Activated CD4-positive, alpha-beta T cell treated with anti-CD3 and anti-CD28 coated beads, Interleukin-2, amount 50 U/mL, for 24 hours (primary cell): ENCODE measurements at regions not wholly inside any gene's neighbourhood (a gene's known extent, or its start where the extent isn't known, plus 50 kb on each side); places are given as distances from the start of the nearest gene placed in this dataset.

Experiments
- DNase-seq, 2 donors: peaks; one replicate each; pipeline ENCODE4 v3.0.0-alpha.2; 2020; ENCODE audit warnings: low read depth in 1 of 2, low spot score in 1 of 2

DNA sequence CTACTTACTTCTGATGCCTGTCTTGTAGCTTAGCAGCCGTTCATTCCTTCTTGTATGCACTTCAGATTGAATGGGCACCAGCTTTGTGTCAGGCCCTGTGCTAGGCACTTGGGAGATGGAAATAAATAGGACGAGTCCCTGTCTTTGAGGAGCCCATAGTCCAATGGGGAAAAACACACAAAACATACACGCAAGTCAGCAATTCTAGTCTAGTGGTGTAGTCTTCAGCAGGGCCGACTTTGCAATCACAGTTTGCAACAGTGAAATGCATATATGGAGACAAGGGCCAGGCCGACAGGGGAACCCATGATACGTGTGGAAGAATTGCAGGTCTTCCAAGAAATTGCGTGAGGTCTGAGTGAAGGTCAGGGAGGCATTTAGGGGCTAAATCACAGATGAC lies 262.6 kb downstream of the MAF start:
- DNase-seq: no peak

DNA sequence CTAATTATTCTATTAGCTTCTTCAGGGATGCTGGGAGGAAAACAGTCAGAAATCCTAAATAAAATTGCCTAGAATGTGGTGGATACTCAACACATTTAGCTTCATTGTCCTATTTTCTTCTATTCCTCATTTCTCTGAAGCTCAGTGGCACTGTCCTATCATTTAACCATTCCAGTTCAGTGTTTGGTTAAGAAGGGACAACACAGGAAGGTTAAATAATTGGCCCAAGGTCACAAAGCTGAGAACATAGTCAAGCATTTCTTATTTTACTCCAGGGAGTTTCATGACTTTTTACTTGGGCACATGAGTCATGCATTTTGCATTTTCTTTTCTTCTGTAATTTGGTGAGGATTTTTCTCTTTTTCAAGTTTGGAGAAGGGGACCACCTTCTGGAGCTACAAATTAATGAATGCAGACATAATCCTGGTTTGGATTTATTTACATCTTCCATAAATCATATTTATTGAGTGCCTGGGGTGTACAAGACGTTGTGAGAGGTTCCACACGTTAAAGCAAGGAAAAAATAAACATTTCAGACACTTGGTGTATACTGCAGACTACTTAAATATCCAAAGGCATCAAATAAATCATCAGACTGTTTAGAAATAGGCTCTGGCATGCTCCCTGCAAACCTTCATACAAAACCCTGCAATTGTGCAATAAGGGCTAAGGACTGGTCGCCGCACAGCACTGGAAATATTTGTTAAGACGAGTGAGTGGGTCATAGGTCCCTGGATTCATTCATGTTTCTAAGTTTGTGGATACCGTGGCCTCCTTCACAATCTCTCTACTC lies 263.9 kb downstream of the MAF start:
- DNase-seq: no peak

DNA sequence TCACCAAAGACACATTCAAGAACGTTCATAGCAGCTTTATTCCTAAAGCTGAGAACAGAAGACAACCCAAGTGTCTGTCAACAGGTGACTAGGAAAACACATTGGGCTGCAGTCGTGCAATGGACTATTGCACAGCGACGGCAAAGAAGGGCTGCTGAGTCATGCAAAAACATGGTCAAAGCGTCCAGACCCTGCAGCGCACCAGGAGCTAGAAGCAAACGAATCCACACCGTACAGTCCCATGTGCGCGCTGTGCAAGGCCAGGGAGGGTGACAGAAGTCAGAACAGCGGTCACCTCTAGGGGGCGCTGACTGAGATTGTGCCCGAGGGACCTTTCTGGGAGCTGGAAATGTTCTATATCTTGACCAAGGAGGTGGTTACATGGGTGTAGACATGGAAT lies 266.4 kb downstream of the MAF start:
- DNase-seq: peak in 1 of 2 donors; percentile 15

DNA sequence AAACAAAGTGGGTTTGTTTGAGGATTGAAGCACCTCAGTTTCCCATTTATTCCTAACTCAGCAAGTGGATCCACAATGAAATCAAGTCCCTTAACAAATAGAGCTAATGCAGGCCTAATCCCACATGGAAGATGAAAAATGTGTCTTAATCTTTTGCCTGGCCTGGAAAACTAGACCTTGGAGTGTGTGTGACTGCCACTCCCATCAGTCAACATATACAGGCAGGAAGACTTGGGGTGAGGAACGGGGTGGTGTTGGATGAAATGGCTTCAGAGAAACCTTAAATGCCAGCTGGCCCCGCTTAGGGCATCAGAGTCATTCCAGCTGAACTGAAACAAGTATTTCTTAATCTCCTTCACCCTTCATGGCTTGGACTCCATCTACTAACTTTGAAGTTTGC lies 269.5 kb downstream of the MAF start:
- DNase-seq: no peak

DNA sequence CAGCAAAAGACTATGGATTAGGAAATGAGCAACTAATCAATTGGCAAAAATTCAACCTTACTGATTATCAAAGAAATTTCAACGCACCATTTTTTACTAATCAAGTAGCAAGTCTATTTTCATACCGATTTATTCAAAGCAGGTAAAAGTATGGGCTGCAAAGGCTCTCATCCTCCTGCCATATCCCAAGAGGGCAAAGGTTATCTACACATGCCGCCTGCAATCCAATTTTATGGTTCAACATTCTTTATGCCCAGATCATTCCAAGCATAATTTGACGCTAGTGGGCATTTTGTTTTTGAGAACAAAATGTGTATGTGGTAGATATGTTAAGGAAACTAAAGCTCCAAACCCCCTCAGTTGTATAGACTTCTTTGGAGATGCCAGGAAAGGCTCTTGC lies 270.6 kb downstream of the MAF start:
- DNase-seq: no peak

DNA sequence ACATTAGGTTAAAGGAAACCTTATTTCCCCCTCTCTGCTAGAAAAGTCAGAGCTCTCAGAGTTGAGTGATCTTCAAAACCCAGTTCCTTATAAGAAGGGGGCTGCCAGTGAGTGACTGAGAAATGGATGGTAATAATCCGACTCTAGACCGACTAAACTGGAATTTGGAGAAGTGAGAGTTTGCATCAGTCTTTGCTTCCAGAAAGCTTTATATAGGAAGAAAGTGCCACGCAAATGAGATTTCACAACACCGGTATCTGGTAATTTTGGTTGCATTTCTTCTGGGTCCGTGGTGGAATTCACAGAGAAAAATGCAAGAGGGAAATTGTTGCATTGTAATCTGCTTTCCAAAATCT lies 271.4 kb downstream of the MAF start:
- no peak for DNase-seq

DNA sequence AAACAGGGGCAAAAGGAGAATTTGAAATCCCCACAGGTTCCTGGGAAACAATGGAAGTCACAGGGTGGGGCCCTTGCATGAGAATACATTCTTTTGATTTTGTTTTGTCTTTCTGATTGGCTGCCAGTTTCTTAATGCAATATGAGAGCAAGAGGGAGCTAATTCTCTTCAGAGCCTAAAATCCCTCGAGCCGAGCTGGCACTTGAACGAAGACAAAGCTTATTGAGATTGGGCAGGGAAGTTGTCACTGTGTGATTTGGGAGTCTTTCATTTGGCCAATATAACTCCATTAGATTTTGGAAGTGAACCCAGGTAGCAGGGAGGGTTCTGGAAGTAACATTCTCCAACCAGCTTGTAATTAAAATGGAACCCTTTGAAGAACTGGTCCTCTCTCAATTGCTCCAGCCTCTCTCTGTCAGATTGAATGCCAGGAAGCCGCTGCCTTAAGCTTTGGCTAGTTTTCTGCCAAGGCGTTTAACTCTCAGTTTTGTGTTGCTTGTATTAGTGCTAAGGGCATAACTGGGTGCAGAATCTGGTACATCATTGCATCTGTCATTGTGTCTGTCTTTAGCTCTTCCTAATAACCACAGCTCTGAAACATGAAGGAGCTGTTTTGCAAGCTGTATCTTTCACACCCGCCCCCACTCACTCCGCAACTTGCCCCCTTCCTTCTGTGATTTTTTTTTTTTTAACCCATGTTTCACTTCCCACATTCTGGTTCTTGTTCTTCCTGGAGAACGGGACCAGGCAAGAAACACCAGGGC lies 272.0 kb downstream of the MAF start:
- no peak for DNase-seq

DNA sequence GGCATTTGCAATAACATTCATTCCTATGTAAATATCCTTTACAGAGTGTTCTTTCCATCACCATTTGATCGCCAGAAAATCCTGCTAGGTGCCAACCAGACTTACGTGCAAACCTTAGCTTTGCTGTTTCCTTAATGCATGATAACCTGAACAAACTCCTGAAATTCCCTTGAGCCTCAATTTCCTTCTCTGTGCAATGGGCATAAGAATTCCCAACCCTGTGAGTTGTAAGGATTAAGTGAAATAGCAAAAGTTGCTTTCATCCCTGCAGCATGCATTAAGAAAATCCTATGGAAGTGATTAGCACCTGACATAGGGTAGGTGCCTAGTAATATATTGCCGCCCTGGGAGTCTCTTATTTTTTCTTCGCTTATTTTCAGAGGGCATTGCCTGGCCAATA lies 272.7 kb downstream of the MAF start:
- no peak for DNase-seq

DNA sequence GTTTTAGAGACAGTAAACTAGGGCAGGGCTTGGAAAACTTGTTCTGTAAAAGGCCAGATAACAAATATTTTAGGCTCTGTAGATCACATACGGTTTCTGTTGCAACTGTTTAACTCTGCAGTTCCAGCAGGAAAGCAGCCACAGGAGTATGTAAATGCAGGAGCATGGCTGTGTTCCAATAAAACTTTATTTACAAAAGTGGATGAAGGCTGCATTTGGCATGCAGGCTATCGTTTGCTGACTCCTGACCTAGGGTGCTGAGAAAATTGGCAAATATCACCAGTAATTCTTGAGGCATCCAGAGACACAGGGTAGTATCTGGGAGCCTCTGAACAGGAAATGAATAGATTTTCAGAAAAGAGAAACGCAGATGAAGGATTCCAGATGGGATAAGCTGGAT lies 274.0 kb downstream of the MAF start:
- no peak for DNase-seq

DNA sequence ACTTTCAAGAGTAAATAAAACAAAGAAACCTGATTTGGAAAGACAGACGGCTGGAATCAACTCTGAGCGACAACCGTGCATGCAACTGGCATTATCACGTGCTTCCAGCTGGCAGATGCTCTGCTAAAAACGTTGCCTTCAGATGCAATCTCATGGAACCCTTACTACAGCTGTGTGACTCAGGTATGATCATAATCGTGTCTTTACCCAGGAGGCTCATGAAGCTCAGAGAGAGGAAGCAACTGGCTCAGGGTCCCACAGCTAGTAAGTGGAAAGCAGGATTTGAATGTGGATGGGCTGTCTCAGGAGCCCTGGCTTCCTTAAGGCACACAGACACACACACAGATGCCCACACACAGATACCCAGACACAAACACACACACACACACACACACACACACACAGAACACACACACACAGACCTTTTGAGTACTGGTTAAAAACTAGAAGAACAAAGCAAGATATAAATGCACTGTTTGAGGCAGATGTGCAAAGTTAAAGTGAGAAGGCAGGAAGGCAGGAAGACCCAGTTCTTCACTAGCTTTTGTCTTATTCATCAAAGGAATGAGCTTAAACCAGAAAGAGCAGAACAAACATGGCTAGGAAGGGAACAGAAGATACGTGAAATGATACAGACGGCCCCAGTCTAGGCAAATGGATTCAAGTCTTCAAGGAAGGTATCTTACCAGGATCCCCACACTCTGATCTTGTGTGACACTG lies 275.2 kb downstream of the MAF start:
- DNase-seq: no peak

DNA sequence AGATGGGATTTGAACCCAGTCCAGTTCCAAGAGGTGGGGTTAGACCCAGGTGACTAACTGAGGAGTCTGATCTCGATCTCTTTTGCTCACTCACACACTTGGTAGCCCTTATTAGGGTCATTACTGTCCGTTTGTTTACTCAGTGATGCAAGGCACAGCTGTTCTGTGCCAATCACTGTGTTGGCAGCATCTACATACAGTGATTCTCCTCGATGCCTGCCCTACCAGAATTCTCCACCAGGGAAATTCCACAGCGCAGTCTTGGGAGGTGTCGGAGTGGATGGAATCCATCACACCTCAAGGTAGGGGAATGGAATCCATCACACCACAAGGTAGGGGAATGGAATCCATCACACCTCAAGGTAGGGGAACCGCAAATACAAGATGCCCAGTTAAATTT lies 279.6 kb downstream of the MAF start:
- no peak for DNase-seq

DNA sequence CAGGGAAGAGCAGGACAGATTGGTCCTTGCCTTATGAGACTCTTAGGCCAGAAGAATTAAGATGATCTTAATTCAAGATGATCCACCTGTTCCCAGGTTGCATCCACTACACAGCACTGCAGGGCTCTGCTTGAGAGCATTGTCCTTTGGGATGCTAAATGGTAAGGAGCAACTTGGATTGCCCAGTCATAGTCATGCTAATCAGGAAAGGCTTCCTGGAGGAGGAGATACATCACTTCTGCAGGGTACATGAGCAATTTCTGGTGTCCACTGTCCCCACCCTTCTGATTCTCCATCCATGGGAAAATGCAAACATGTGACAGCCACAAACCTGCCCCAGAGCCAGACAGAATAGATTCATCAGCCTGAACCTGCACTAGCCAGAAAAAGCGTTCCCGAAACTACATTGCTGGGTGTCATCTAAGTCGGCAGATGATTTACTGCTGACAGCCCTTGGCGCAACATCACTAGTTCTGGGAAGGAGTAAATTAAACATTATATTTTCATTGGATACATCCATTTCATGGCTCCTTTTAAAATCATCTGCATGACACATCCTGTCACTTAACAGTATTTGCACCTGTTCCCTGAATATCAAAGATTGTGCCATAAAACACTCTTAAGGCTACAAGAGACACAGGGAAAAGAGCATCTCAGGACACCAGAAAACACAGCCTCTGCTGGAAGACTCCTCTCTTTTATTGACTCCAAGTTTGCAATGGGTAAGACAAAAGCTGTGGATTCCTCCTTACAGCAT lies 282.2 kb downstream of the MAF start:
- no peak for DNase-seq

DNA sequence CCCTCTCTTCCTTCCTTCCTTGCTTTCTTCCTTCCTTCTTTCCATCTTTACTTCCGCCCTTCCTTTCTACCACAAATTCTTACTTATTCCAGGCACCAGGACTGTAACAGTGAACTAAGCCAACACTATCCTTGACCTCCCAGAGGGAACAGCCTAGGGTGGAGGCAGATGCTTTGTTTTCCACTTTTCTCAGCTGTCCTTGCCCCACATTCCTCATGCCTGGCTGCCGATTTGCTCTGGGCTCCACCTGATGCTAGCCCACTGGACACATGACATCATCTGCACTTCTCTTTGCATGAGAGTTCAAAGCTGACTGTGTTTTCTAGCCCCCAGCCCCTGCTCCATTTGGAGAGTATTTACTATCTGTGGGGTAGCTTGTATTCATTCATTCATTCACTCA lies 283.0 kb downstream of the MAF start:
- no peak for DNase-seq

DNA sequence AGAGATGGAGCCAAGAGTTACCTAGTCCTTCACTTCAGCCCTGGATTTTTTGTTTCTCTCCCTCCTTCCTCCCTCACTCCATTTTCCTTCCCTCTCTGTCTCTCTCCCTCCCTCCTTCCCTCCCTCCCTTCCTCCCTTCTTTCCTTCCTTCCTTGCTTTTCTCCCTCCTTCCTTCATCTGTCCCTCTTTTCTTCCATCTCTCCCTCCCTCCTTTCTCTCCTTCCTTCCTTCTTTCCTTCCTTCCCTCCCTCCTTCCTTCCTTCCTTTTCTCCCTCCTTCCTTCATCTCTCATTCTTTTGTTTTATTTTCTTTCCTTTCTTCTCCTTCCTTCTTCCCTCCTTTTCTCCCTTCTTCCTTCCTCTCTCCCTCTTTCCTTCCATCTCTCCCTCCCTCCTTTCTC lies 283.5 kb downstream of the MAF start:
- DNase-seq: no peak

DNA sequence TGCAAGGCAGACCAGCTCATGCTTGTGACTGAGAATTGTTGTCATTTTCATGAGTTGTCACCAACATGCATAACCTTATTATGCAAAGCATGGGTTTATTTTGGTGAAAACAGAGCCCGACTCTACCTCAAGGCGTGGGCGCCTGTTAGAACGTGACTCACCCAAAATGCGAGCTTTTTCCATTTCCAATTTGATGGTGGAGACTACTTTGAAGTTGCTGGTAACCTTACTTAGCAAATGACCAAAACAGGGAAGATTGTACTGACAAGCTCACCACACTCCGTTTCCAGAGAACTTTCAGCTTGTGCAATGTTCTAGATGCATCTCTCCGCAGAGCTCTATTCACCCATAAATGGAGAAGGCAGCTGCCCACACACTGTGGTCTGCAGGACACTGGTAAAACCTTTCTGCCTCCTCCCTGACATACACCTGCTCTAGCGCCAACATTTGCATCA lies 284.5 kb downstream of the MAF start:
- peak; percentile 26 to 70 for DNase-seq

DNA sequence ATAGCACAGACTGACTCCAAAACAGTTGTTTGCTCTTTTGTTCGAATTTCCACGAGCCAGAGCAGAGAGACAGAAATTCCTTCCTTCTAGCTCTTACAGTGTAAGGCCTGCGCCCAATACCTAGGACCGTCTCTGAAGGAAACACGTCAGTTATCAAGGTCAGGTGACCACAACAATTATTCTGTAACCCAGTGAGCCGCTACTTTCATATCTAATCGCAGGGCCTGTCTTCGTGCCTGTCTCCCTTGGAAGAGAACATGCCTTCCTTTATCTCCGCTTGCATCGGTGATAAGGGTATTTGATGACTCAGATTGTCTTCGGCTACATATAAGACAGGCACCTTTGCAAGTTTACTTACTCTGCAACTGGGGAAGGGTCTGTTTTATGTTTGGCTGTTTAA lies 288.0 kb downstream of the MAF start:
- no peak for DNase-seq

DNA sequence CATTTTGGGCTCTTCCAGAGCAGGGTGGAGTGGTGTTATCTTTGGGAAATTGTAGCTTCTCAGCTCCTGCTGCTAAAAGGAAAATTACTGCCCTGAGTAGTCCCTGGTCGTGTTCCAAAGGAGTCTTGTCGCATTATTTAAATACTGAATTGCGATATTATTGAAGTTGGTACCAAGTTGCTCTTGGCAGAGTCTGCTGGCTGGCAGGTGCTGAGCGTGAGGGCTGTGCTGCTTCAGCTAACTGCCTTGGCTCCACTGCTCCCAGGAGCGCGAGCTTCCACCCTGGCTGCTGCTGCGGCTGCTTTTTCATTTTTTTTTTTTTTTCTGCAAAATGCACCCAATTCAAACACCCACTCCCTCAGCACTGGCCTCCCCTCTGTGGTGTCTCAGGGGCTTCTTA lies 289.8 kb downstream of the MAF start:
- DNase-seq: no peak

DNA sequence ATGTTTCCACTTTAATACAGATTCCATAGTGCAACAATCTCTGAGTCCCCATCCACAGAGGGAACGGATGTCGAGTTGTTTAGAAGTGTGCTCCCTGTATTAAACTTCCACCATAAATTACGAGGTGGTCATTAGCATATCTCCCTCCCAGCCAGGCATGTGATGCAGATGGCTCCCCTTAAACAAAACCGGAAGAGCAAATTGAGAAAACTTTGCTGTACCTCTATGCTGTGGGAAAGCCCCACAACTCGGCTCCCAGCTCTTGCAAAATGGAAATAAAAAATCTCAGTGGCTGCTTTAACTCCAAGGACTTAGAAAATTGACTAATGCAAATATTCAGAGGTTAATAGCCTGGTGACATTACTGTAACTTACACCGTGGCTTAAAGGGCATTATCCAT lies 290.9 kb downstream of the MAF start:
- DNase-seq: no peak

DNA sequence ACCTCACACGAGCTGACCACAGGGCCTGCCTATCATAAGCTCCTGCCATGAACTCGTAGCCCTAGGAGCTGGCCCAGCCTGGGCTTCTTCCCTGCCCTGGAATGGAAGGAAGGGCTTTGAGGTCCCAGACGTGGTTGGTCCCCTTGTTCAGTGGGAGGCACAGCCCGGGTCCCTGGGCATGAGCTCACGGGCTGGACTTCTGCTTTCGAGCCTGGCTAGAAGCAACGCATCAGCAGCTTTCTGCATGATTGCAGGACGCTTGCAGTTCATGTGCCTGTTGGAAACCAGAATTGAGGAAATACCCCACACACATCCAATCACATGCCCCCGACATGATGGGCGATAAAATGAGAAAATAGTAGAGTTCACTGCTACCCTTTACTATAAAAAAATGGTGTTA lies 293.3 kb downstream of the MAF start:
- no peak for DNase-seq

DNA sequence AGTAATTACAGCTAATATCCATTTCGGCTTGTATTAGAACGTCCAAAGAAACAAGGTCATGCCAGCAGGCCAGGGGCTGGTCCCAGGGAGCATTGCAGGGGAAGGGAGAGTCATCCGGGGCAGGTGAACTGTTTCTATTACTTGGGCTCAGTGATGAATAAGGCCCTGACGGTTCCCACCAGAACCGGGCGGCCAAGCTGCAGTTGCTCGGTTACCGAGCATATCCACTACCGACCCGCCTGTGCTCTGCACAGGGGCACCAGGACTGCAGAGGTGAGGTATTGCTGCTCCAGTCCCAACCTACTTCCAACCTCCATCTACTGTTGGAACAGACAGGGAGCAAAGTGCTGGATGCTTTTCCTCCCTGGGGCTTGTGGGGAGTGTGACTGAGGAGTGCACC lies 295.5 kb downstream of the MAF start:
- no peak for DNase-seq

DNA sequence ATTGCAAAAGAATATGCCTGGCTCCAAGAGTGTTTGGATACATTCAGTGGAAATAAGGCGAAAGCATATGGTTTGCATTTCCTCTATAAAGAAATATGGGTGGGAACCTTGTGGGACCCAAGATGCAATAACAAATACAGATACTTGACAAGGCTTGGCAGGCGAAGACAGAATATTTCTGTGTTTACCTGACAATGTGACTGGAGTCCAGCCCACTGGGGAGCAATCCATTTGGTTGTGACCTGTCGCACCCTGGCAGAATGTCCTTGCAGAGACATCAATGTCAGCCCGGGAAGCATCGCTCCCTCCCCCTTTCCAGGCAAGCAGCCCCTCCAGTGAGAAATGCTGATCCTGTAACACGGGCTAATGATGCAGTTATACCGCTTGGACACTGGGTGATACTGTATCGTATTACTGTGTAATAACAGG lies 296.6 kb downstream of the MAF start:
- no peak for DNase-seq
